Natural killer cell treated with Interleukin-12 subunit alpha and Interleukin-12 subunit beta and Interleukin-15 and Interleukin-18, amount 100 ng/mL, for 72 hours (primary cell): ENCODE measurements at regions not wholly inside any gene's neighbourhood (a gene's known extent, or its start where the extent isn't known, plus 50 kb on each side); places are given as distances from the start of the nearest gene placed in this dataset.
"Not testable (repeated sequence)": the region's sequence is repeated elsewhere in the genome, so short reads cannot be mapped to it uniquely, and the experiment has no call there.

ENCODE experiments used
- ATAC-seq, 2 donors: fragments of 150-1000 bp; cut with Tn5 transposase in 1 of 2; sonication (Bioruptor Pico), chemical (Tn5 transposase) in 1 of 2; 2 replicates each; pipeline ENCODE4 v1.10.0; 2021
- DNase-seq: peaks from one replicate; pipeline ENCODE4 v3.0.0; 2022; ENCODE audit warnings: low spot score
- H3K27ac Mint-ChIP-seq, 2 donors: 1 replicate in 1 of 2; 2 replicates in 1 of 2; pipeline ENCODE4 v1.8.0; 2022; ENCODE audit warnings: mixed read lengths in 2 of 2, mild to moderate bottlenecking in 1 of 2, moderate library complexity in 1 of 2
- H3K27me3 Mint-ChIP-seq, 2 donors: 1 replicate in 1 of 2; 2 replicates in 1 of 2; pipeline ENCODE4 v1.8.0; 2022; ENCODE audit warnings: mixed read lengths in 2 of 2
- H3K36me3 Mint-ChIP-seq: one replicate; pipeline ENCODE4 v1.8.0; 2022; ENCODE audit warnings: mixed read lengths
- H3K4me1 Mint-ChIP-seq, 2 donors: 1 replicate in 1 of 2; 2 replicates in 1 of 2; pipeline ENCODE4 v1.8.0; 2022; ENCODE audit warnings: low read depth in 2 of 2, mixed read lengths in 2 of 2, mild to moderate bottlenecking in 1 of 2
- H3K4me3 Mint-ChIP-seq: one replicate; pipeline ENCODE4 v1.8.0; 2022; ENCODE audit warnings: mixed read lengths
- H3K9me3 Mint-ChIP-seq: 2 replicates; pipeline ENCODE4 v1.8.0; 2022; ENCODE audit warnings: mixed read lengths

DNA sequence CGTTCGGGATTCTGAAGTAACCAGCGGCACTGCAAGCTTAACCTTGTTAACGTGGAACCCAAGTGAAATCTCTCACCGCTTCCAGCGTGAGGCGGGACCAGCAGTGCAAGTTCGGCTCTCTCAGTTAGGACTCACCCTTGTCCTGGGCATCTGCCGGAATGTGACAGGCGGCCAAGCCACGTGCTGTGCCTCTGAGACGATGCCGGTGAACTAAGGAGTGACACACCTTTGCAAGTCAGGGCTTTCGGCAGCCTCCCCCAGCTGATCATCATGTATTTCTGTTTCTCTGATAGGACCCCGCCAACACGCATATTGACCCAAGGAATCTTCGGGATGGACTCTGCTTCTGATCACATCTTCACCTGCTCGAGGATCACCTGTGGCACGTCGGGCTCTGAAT is 415.0 kb upstream of the IRX1 start:
- no peaks in the 10 kb centered on the region for H3K36me3 Mint-ChIP-seq
- ATAC-seq (no peak), DNase-seq (no peak)
- peaks cover 3% of the 10 kb centered on the region for H3K9me3 Mint-ChIP-seq
- no peaks in the 10 kb centered on the region for H3K4me1 Mint-ChIP-seq
- no peak overlapping the region for H3K27ac Mint-ChIP-seq
- H3K4me3 Mint-ChIP-seq, result no peak overlapping the region
- H3K27me3 Mint-ChIP-seq, result peaks cover 0 to 2% of the 10 kb centered on the region in 2 donors

DNA sequence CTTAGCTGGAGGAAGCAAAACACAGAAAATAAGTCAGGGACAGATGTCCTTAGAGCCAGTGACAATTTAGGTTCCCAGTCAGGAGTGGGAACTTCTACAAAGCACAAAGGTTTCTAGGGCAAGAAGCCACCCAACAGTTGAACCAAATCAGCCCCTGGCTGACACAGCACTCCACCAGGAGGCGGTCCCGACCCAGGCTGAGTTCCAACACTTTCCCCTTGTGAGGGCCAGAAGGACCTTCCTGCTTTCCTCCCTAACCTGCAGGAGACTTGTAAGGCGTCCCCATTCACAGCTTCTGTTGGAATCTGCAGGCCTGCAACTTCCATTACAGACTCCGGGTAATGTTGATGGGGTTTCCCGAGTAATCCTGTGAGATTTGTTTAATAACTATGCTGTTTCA is 416.4 kb upstream of the IRX1 start:
- DNase-seq (no peak), ATAC-seq (no peak)
- no peaks in the 10 kb centered on the region for H3K4me1 Mint-ChIP-seq
- peaks cover 0 to 2% of the 10 kb centered on the region in 2 donors for H3K27me3 Mint-ChIP-seq
- H3K36me3 Mint-ChIP-seq, result no peaks in the 10 kb centered on the region
- peaks cover 8% of the 10 kb centered on the region for H3K9me3 Mint-ChIP-seq
- H3K4me3 Mint-ChIP-seq, result no peak overlapping the region
- H3K27ac Mint-ChIP-seq, result no peak overlapping the region

DNA sequence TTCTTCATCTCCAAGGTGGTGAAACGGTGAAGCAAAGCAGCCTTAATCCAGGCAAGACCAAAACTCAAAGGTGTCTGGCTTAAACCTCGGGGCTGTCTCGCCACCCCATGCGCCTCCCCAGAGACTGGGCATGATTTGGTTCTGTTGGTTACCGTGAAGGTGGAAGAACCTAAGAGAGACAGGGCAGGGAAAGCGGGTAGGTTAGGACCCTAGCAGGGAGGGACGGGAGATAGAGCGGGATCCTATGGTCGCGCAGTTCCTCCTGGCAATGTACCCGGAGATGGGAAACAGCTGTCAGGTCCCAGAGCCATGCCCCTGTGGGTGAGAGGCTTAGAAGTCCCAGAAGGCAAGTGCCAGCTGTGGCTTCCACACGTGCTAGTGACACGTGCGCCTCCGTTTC is 418.3 kb upstream of the IRX1 start:
- no peaks in the 10 kb centered on the region for H3K36me3 Mint-ChIP-seq
- no peak for DNase-seq
- H3K27ac Mint-ChIP-seq, result no peak overlapping the region
- H3K9me3 Mint-ChIP-seq, result peaks cover 8% of the 10 kb centered on the region
- peak in 1 of 2 donors; percentile 15 for ATAC-seq
- H3K4me1 Mint-ChIP-seq, result no peaks in the 10 kb centered on the region
- no peak overlapping the region for H3K4me3 Mint-ChIP-seq
- peaks cover 0 to 2% of the 10 kb centered on the region in 2 donors for H3K27me3 Mint-ChIP-seq

DNA sequence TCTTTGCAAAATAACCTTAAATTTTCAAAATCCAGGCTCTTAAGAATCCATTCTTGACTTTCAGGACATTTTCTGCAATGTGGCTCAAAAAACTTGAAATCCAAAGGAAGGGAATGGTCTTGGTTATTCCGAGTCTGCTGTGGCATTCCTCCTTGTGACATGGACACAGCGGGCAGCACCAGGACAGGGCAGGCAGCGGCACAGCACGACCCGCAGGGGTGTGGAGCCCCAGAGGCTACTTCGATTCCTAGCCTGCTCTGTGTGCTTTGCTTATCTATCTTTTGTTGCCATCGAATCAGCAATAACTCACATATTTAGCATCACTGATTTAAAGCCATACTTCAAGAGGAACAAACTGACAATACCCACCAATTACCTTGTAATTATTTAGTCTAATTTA is 420.2 kb upstream of the IRX1 start:
- peaks cover 0 to 2% of the 10 kb centered on the region in 2 donors for H3K27me3 Mint-ChIP-seq
- no peaks in the 10 kb centered on the region for H3K36me3 Mint-ChIP-seq
- DNase-seq, result no peak
- no peak overlapping the region for H3K27ac Mint-ChIP-seq
- peaks cover 10% of the 10 kb centered on the region for H3K9me3 Mint-ChIP-seq
- no peak overlapping the region for H3K4me3 Mint-ChIP-seq
- no peak for ATAC-seq
- H3K4me1 Mint-ChIP-seq, result no peaks in the 10 kb centered on the region

DNA sequence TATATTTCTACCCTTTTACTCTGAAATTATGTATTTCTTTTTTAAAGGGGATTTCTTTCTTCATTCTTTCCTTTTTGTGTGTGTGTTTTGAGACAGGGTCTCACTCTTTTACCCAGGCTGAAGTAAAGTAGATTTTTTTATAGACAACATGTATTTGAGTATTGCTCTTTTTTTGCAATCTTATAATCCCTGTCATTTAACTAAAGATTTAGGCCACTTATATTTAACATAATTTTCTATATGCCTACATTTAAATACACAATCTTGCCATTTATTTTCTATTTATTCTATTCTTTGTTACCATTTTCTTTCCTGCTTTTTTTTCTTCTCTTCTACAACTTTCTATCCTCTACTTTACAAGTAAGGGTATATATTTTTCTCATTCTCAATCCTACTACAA is 416.0 kb upstream of the IRX2 start:
- peaks cover 12% of the 10 kb centered on the region for H3K9me3 Mint-ChIP-seq
- no peak overlapping the region for H3K4me3 Mint-ChIP-seq
- H3K27ac Mint-ChIP-seq, result no peak overlapping the region
- no peaks in the 10 kb centered on the region for H3K36me3 Mint-ChIP-seq
- no peak for ATAC-seq
- no peak for DNase-seq
- H3K4me1 Mint-ChIP-seq, result no peaks in the 10 kb centered on the region
- H3K27me3 Mint-ChIP-seq, result no peaks in the 10 kb centered on the region

DNA sequence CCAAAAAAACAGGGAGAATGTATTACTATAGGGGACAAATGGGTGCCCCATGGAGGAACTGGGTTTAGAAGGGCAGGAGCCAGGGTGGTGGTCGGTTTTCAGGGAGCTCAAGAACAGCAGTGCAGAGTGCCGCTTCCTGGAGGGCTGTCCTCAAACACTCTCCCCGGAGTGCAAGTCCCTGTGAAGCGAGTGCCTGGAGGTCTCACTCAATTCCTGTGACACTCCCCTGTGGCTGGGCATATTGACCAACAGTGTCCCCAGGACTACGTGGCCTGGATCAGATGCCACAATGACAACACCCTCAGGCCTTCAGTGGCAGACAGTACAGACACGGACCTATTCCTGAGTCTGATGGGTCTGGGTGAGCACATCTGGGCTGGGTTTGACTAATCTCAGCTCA is 412.1 kb upstream of the IRX2 start:
- no peaks in the 10 kb centered on the region for H3K4me1 Mint-ChIP-seq
- ATAC-seq, result no peak
- peaks cover 16% of the 10 kb centered on the region for H3K9me3 Mint-ChIP-seq

DNA sequence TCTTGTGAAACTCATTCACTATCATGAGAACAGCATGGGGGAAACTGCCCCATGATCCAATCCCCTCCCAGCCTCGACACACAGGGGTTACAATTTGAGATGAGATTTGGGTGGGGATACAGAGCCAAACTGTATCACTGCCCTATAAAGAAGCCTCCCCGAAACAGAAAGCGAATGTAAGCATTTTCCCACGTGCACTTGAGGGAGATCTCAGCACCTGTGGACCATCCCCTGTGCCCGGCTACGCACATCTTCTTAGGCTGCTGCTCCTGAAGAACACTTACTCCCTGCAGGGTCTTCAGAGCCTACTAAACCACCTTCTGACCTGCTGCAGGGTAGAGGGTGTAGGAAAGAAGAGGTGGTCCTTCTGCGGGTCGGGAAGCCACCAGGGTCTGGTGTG is 410.2 kb upstream of the IRX2 start:
- Mint-ChIP-seq H3K27me3 (no peaks in the 10 kb centered on the region), H3K4me3 (no peak overlapping the region), H3K36me3 (no peaks in the 10 kb centered on the region), H3K27ac (no peak overlapping the region), H3K9me3 (peaks cover 10% of the 10 kb centered on the region), H3K4me1 (no peaks in the 10 kb centered on the region)
- no peak for DNase-seq
- peak in 1 of 2 donors; percentile 33 for ATAC-seq

More for the DNA sequence above, 412.1 kb upstream of the IRX2 start:
- Mint-ChIP-seq H3K27ac (no peak overlapping the region), H3K4me3 (no peak overlapping the region), H3K36me3 (no peaks in the 10 kb centered on the region), H3K27me3 (no peaks in the 10 kb centered on the region)
- no peak for DNase-seq

DNA sequence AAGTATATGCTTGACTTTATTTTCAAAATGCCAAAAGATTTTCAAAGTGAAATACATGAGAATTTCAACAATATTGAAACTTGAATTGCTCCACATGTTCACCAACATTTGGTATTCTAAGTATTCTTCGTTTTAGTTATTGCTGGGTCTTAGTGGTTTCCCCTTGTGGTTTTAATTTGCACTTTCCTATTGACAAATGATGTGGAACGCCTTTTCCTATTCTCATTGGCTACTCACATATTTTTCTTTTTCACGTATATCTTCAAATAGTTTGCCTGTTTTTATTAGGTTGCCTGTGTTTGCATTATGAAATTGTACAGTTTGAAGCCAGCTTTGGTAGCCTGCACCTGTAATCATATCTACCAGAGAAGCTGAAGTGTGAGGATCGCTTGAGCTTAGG is 405.7 kb upstream of the IRX2 start:
- Mint-ChIP-seq H3K9me3 (peaks cover 9% of the 10 kb centered on the region), H3K27ac (no peak overlapping the region), H3K27me3 (no peaks in the 10 kb centered on the region), H3K4me3 (no peak overlapping the region), H3K36me3 (no peaks in the 10 kb centered on the region), H3K4me1 (no peaks in the 10 kb centered on the region)
- ATAC-seq (no peak), DNase-seq (no peak)

DNA sequence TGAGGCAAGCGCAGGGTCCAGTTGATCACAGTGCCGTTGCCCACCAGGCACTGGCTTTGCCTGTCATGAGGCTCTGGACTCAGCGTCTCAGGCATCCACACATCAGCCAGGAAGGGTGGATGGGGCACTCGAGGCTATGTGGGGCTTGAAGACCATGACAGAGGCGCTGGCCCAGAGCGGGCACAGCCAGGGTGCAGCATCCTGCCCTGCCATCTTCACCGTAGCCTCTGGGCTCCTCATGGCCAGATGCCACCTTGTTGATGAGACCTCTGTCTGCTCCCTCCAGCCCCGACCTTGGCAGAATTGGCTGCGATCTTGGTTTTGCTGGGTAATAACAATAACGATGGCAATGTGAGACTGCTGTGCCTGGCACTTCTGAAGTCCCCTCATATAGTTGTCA is 404.2 kb upstream of the IRX2 start:
- DNase-seq, result no peak

DNA sequence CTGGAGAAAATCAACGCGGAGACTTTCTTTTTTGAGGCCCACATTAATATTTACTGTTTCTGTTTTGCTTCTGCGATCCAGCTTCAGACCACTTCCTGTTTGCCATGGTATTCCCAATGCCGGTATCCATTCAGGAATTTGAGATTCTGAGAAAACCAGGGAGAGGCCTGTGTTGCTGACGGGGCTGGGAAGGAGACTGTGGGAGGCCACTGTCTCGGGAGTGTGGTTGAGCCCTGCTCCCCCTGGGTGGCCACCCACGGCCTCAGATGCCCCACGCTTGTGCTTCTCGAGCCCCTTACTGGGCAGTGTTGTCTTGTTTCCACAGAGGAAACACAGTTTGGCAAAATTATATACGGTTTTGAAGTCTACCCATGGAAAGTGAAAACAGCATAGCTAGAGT is 403.6 kb upstream of the IRX2 start:
- peaks cover 0 to 2% of the 10 kb centered on the region in 2 donors for H3K27me3 Mint-ChIP-seq

More for the DNA sequence above, 404.2 kb upstream of the IRX2 start:
- Mint-ChIP-seq H3K4me1 (no peaks in the 10 kb centered on the region), H3K36me3 (no peaks in the 10 kb centered on the region), H3K27ac (no peak overlapping the region), H3K4me3 (no peak overlapping the region), H3K27me3 (peaks cover 0 to 2% of the 10 kb centered on the region in 2 donors), H3K9me3 (peaks cover 14% of the 10 kb centered on the region)
- ATAC-seq, result no peak

DNA sequence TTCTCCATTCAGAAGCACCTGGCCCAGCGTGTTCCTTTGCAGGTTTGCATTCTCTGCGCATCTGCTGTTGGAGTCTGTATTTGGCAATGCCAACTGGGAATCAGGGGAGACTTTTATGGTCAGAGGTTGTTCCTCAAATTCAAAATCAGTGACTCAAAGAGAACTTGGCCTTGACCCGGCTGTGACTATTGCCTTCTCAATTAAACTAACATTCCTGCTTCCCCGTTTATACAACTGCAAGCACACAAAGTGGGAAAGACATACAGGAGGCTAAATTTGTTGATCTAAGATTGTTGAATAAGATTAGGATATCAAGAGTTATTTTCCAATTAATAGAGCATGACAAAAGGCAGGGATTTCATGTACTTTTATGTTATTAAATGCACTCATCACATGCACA is 402.4 kb upstream of the IRX2 start:
- Mint-ChIP-seq H3K27me3 (peaks cover 0 to 2% of the 10 kb centered on the region in 2 donors), H3K9me3 (peaks cover 13% of the 10 kb centered on the region), H3K27ac (no peak overlapping the region), H3K36me3 (no peaks in the 10 kb centered on the region), H3K4me1 (no peaks in the 10 kb centered on the region), H3K4me3 (no peak overlapping the region)
- ATAC-seq (no peak), DNase-seq (no peak)

More for the DNA sequence above, 403.6 kb upstream of the IRX2 start:
- H3K27ac Mint-ChIP-seq, result no peak overlapping the region
- H3K9me3 Mint-ChIP-seq, result peaks cover 13% of the 10 kb centered on the region
- no peak for ATAC-seq
- H3K36me3 Mint-ChIP-seq, result no peaks in the 10 kb centered on the region
- no peak overlapping the region for H3K4me3 Mint-ChIP-seq
- no peaks in the 10 kb centered on the region for H3K4me1 Mint-ChIP-seq
- DNase-seq, result no peak

DNA sequence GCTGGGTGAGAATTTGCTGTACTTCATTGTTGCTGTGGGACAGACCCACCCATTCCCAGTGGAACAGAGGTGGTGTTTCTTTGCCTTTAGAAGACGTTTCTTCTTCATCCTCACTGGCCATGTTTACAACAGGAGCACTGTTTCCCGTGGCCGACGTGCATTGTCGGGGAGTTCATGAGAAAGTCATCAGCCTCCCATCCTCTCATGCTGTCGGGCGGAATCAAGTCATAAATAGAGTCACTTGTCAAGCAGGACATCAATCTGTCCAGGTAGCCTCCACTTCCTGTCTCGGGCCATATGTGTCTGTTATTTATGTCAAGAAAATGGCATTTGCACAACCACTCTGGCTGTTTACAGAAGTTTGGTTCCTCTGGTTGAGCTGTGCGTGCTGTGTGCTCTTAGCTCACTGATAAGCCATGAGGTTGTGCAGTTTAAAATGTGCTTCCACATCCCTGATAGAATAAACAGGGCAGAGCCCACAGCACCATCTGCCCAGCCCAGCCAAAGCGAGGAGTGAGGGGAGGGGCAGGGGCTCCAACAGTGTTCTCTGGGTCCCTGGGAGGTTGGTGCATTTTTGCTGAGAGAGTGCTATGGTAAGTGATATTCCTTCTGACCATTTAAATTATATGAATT is 401.9 kb upstream of the IRX2 start:
- Mint-ChIP-seq H3K9me3 (peaks cover 17% of the 10 kb centered on the region), H3K27ac (no peak overlapping the region), H3K4me1 (no peaks in the 10 kb centered on the region), H3K4me3 (no peak overlapping the region), H3K36me3 (no peaks in the 10 kb centered on the region), H3K27me3 (peaks cover 0 to 2% of the 10 kb centered on the region in 2 donors)
- ATAC-seq (no peak), DNase-seq (no peak)

DNA sequence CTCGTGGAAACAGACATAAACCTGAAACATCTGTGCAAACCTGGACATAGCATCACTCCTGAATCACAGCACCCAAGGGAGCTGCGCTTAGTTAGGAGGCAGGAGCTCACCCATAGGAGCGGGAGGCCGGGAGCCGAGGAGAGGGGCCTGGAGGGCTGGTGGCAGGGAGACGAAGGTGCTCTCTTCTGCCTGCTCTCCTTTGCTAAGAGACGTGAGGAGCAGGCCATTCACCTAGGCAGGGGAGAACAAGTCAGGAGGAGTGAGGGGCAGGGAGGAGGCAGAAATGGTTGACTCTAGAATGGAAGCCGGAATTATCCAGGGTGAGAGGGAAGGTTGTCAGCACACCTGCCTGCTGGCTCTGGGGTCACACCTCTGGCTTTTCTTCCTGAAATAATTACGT is 398.4 kb upstream of the IRX2 start:
- H3K4me1 Mint-ChIP-seq, result no peaks in the 10 kb centered on the region
- no peak overlapping the region for H3K27ac Mint-ChIP-seq
- no peaks in the 10 kb centered on the region for H3K36me3 Mint-ChIP-seq
- ATAC-seq (no peak), DNase-seq (no peak)
- peaks cover 12% of the 10 kb centered on the region for H3K9me3 Mint-ChIP-seq
- peaks cover 0 to 2% of the 10 kb centered on the region in 2 donors for H3K27me3 Mint-ChIP-seq
- no peak overlapping the region for H3K4me3 Mint-ChIP-seq

DNA sequence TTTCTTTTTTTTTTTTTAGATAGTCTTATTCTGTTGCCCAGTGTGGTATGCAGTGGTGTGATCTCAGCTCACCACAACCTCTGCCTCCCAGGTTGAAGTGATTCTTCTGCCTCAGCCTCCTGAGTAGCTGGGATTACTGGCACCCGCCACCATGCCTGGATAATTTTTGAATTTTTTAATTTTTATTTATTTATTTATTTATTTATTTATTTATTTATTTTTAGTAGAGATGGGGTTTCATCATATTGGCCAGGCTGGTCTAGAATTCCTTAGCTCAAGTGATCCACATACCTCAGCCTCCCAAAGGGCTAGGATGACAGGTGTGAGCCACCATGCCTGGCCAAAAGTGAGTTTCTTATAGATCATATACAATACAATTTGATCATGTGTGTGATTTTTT is 395.9 kb upstream of the IRX2 start:
- not testable (repeated sequence) for ATAC-seq, DNase-seq, H3K4me3 Mint-ChIP-seq, H3K4me1 Mint-ChIP-seq, H3K27me3 Mint-ChIP-seq, H3K36me3 Mint-ChIP-seq, H3K27ac Mint-ChIP-seq
- peaks cover 17% of the 10 kb centered on the region for H3K9me3 Mint-ChIP-seq

DNA sequence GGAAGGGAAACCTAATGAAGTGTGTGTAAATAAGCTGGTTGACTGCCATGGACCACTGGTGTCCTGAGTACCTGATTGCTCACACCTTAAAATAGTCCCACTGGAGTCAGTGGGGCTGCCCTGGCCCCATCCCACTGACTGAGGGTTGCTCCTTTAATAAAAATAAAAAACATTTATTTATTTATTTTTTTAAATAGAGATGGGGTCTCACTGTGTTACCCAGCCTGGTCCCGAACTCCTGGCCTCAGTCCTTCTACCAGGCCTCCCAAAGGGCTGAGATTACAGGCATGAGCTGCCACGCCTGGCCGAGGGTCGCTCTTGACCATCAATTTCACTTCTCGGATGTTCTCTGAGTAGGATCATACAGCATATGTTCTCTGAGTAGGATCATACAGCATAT is 394.2 kb upstream of the IRX2 start:
- DNase-seq, result no peak
- Mint-ChIP-seq H3K27ac (no peak overlapping the region), H3K9me3 (peaks cover 10% of the 10 kb centered on the region), H3K4me1 (no peaks in the 10 kb centered on the region), H3K36me3 (no peaks in the 10 kb centered on the region), H3K27me3 (no peaks in the 10 kb centered on the region), H3K4me3 (no peak overlapping the region)
- ATAC-seq, result no peak
